Mucosa of rectum (tissue), 2 donors: ENCODE measurements at regions not wholly inside any gene's neighbourhood (a gene's known extent, or its start where the extent isn't known, plus 50 kb on each side); places are given as distances from the start of the nearest gene placed in this dataset.
"Not testable (repeated sequence)": the region's sequence is repeated elsewhere in the genome, so short reads cannot be mapped to it uniquely, and the experiment has no call there.

Source experiments
- H3K27ac ChIP-seq, 2 donors: one replicate each; pipeline ENCODE4 v1.7.0; 2013; ENCODE audit warnings: inconsistent platforms in 2 of 2, low read depth in 2 of 2, low read length in 2 of 2
- H3K27me3 ChIP-seq, 2 donors: one replicate each; pipeline ENCODE4 v1.7.0; 2013; ENCODE audit warnings: low read length in 2 of 2; ENCODE audit not compliant: control insufficient read depth in 2 of 2, insufficient read depth in 2 of 2
- H3K36me3 ChIP-seq, 2 donors: one replicate each; pipeline ENCODE4 v1.7.0; 2013; ENCODE audit warnings: low read length in 2 of 2; ENCODE audit not compliant: control insufficient read depth in 2 of 2, insufficient read depth in 2 of 2
- H3K4me1 ChIP-seq, 2 donors: one replicate each; pipeline ENCODE4 v1.7.0; 2013; ENCODE audit warnings: low read length in 2 of 2, mild to moderate bottlenecking in 1 of 2; ENCODE audit not compliant: control insufficient read depth in 2 of 2, insufficient read depth in 2 of 2
- H3K4me3 ChIP-seq, 2 donors: one replicate each; pipeline ENCODE4 v1.7.0; 2013; ENCODE audit warnings: low read length in 2 of 2
- H3K9ac ChIP-seq, 2 donors: one replicate each; pipeline ENCODE4 v1.7.0; 2013; ENCODE audit warnings: low read length in 2 of 2, low read depth in 1 of 2, mild to moderate bottlenecking in 1 of 2
- H3K9me3 ChIP-seq, 2 donors: one replicate each; pipeline ENCODE4 v1.7.0; 2013; ENCODE audit warnings: low read length in 2 of 2; ENCODE audit not compliant: control insufficient read depth in 2 of 2
- donor health status: healthy.
- donor health status: Normal muscosa, but diverticular disease.

DNA sequence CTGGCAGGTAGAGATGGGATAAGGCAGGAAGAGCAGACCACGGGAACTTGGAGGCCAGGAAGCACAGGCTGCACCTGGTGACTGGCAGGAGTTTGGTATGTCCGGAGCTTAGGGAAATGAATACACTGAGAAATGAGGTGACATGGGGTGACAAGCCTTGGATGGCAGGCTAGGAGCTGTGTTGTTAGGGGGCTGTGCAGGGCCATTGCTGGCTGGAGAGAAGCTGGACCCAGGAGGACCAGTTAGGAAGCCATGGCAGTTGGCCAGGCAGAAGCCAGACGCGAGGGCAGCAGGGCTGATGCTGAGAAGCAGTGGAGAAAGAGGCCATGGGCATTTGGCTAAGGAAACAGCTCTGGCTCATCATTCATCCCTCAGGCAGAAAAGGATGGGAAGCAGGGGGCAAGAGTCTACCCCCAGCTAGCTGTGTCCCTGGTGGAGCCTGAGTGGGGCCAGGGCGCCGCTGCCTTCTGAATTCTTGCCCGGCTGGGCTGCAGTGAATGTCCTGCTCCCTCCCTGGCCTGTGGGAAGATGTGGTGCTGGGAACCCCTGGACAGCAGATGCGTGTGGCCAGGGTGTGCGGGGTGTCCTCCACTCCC, 255.8 kb downstream of the FAM43A start:
- H3K4me3 ChIP-seq: no peak overlapping the region
- H3K9ac ChIP-seq: no peak overlapping the region
- peaks cover 3 to 6% of the 10 kb centered on the region in 2 donors for H3K4me1 ChIP-seq
- no peak overlapping the region for H3K27ac ChIP-seq
- H3K36me3 ChIP-seq: no peaks in the 10 kb centered on the region
- no peaks in the 10 kb centered on the region for H3K9me3 ChIP-seq
- H3K27me3 ChIP-seq: no peaks in the 10 kb centered on the region

DNA sequence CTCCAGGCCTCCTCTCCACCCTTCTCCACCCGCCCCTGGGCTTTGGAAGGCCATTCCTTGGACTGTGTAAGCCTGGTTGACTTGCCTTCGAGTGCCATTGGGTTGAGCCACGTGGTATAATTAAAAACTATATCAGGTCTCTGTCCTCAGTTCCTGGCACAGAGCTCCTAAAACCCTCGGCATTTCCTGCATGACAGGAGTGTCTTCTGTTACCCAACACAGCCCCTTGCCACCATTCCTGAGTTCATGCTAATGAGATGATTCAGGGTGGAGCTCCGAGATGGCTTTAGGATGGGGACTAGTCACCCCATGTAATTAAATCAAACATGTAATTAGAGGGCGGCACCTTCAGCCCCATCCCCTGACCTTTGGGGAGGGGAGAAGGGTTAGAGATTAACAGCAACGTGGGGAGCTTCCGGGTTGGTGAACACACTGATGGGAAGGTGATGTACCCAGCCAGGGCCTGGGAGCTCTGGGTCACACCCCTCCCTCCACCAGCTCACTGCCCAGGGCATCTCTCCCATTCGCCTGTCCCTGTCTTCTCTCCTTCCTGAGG, 256.4 kb downstream of the FAM43A start:
- Histone ChIP-seq H3K4me1 (peaks cover 3 to 6% of the 10 kb centered on the region in 2 donors), H3K36me3 (no peaks in the 10 kb centered on the region), H3K27ac (no peak overlapping the region), H3K9ac (no peak overlapping the region), H3K4me3 (no peak overlapping the region), H3K9me3 (no peaks in the 10 kb centered on the region), H3K27me3 (no peaks in the 10 kb centered on the region)

DNA sequence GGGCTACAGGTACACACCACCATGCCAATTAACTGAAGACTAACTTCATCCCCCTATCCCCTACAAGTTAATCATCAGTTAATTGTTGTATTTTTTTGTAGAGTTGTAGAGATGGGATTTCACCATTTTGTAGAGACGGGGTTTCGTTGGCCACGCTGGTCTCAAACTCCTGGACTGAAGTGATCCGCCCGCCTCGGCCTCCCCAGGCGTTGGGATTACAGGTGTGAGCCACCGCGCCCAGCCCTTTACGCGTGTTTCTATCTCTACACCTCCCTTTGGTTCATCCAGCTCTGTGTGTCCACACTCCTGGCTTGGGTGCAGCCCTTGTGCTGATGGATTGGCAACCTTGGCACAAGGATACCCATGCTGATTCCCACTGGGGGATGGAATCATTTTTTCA, 258.8 kb downstream of the FAM43A start:
- H3K9me3 ChIP-seq: peaks cover 0 to 4% of the 10 kb centered on the region in 2 donors
- no peak overlapping the region for H3K4me3 ChIP-seq
- no peaks in the 10 kb centered on the region for H3K36me3 ChIP-seq
- no peak overlapping the region for H3K9ac ChIP-seq
- H3K27ac ChIP-seq: no peak overlapping the region
- H3K27me3 ChIP-seq: no peaks in the 10 kb centered on the region
- H3K4me1 ChIP-seq: peaks cover 0 to 6% of the 10 kb centered on the region in 2 donors

DNA sequence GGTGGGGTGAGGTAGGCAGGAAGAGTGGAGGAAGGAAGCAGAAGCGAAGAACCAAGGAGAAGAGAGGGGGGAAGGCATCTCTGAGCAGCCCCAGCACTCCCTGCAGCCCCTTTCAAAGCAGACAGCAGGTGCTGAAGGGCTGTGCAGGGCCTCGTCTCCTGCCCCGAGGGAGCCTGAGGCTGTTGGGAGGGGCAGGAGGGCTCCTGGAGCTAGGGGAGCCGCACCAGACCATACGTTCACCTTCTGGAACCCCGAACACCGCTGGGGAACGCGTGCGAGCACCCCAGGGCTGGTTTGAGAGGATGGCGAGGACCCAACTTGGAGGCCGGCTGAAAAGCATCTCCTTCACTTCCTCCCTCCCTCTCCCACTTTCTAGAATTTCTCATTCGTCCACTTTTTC, 259.8 kb downstream of the FAM43A start:
- no peak overlapping the region for H3K9ac ChIP-seq
- H3K4me1 ChIP-seq: peaks cover 0 to 6% of the 10 kb centered on the region in 2 donors
- peaks cover 0 to 4% of the 10 kb centered on the region in 2 donors for H3K9me3 ChIP-seq
- no peak overlapping the region for H3K4me3 ChIP-seq
- no peak overlapping the region for H3K27ac ChIP-seq
- H3K36me3 ChIP-seq: no peaks in the 10 kb centered on the region
- H3K27me3 ChIP-seq: no peaks in the 10 kb centered on the region

DNA sequence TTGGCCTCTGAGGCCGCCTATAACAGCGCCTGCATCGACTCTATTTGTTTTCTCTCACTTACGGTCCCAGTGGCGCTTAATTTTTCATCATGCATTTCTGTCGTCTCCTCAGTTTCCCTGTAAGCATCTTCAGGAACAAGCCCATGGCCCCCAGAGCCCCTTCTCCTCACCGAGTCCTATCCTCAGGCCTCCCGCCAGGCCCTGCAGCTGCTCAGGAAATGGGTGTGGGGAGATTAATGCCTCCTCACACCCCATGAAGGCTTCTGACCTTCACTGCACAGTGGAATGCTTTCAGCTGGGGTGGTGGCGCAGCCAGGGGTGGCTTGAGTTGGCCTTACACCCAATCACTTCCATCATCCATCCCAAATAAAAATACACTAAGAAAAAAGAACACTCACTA, 260.4 kb downstream of the FAM43A start:
- no peak overlapping the region for H3K4me3 ChIP-seq
- no peaks in the 10 kb centered on the region for H3K36me3 ChIP-seq
- H3K27me3 ChIP-seq: no peaks in the 10 kb centered on the region
- peaks cover 0 to 6% of the 10 kb centered on the region in 2 donors for H3K4me1 ChIP-seq
- no peak overlapping the region for H3K27ac ChIP-seq
- no peak overlapping the region for H3K9ac ChIP-seq
- H3K9me3 ChIP-seq: peaks cover 0 to 4% of the 10 kb centered on the region in 2 donors

DNA sequence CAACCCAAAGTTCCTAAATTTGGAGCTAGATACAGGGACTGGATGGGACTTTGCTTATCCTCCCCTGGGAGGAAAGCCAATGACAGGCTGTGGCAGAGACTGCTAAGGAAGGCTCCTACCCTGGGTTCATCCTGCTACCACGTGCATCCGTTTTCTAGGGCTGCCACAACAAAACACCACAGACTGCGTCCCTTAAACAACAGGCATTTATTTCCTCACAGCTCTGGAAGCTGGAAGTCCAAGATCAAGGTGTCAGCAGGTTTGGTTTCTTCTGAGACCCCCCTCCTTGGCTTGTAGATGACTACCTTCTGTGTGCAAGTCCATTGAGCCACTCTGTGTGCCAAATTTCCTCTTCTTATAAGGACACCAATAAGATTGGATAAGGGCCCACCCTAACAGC, 263.9 kb downstream of the FAM43A start:
- Histone ChIP-seq H3K9ac (no peak overlapping the region), H3K27ac (no peak overlapping the region), H3K4me3 (no peak overlapping the region), H3K4me1 (no peaks in the 10 kb centered on the region), H3K27me3 (no peaks in the 10 kb centered on the region), H3K9me3 (peaks cover 0 to 4% of the 10 kb centered on the region in 2 donors), H3K36me3 (no peaks in the 10 kb centered on the region)

DNA sequence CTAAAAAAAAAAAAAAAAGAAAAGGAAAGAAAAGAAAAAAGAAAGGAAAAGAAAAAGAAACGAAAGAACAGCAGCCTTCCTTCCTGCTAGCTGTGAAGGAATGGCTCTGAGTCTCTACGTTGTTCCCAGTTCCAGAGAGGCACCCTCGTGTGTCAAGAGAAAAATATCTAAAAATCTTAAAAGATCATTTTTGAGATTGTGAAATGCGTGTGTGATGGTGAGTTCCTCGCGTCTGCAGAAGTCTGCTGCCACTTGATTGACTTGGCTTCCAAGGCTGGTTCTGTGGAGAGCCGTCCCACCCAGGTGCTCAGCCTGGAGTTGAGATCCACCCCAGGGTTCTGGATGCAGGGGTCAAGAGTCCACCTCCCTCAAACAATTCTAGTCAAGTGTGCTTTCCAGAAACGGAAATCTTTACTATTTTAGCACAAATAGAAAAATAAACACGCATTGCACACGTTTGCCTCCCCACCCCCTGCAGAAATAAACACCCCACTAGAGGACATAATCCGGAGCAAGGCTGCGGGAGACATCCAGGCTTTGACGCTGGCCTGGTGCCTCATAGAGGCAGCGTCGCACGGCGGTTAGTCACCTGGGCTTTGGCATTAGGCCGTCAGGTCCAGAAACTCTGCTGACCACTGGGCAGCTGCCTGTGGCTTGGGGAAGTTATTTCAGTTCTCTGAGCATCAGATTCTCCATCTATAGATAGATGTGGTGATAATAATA, 265.4 kb downstream of the FAM43A start:
- no peak overlapping the region for H3K9ac ChIP-seq
- no peak overlapping the region for H3K4me3 ChIP-seq
- no peaks in the 10 kb centered on the region for H3K27me3 ChIP-seq
- no peaks in the 10 kb centered on the region for H3K36me3 ChIP-seq
- H3K27ac ChIP-seq: no peak overlapping the region
- peaks cover 0 to 4% of the 10 kb centered on the region in 2 donors for H3K9me3 ChIP-seq
- no peaks in the 10 kb centered on the region for H3K4me1 ChIP-seq

DNA sequence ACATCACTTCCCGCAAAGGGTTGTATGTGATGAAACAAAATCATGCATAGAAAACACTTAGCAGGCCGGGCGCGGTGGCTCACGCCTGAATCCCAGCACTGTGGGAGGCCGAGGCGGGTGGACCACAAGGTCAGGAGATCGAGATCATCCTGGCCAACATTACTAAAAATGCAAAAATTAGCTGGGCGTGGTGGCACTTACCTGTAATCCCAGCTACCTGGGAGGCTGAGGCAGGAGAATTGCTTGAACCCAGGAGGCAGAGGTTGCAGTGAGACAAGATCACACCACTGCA, 265.9 kb downstream of the FAM43A start:
- H3K9me3 ChIP-seq, H3K27ac ChIP-seq, H3K4me1 ChIP-seq, H3K4me3 ChIP-seq, H3K9ac ChIP-seq, H3K36me3 ChIP-seq, H3K27me3 ChIP-seq: not testable (repeated sequence)

DNA sequence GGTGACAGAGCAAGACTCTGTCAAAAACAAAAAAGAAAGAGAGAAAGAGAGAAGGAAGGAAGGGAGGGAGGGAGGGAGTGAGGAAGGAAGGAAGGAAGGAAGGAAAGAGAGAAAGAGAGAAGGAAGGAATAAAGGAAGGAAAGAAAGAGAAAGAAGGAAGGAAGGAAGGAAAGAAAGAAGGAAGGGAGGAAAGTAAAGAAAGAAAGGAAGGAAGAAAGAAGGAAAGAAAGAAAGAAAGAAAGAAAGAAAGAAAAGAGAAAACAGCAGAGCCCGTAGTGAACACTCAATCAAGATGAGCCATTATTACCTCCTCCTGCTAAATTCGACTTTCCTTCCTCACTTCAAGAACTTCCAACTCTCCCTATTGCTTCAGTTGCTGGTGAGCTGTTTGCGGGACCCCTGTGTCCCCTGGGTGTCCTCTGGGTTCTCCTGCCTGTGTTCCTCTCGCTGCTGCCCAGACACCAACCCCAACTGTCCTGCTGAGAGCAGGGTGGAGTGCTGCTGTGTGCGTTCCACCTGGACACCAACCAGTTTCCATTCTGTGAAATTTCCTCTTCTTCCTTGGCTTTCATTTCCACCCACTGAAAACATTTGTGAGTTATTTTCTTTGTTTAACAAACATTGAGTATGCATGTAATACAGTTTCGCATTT, 266.4 kb downstream of the FAM43A start:
- Histone ChIP-seq H3K9me3 (peaks cover 0 to 4% of the 10 kb centered on the region in 2 donors), H3K36me3 (no peaks in the 10 kb centered on the region), H3K9ac (no peak overlapping the region), H3K4me3 (no peak overlapping the region), H3K4me1 (no peaks in the 10 kb centered on the region), H3K27me3 (no peaks in the 10 kb centered on the region), H3K27ac (no peak overlapping the region)

DNA sequence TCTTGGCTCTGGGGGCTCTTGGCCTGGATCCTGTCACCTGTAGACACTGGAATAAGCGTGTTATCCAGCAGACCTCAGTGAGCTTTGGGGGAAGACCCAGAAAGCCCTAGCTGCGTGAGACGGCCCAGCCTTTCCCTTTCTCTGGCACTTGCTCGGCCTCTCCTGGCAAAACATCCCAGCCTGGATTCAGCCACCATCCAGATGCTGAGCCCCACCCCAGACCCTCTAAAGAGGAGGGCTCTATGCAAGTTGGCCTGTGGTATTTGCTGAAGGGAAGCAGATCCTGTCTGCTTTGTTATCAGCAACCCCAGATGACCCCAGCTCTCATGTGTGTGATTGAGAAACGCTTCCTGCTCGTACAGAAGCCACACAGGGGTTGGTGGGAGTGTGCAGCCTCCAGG, 267.2 kb downstream of the FAM43A start:
- Histone ChIP-seq H3K36me3 (no peaks in the 10 kb centered on the region), H3K4me1 (no peaks in the 10 kb centered on the region), H3K27ac (no peak overlapping the region), H3K4me3 (no peak overlapping the region), H3K27me3 (no peaks in the 10 kb centered on the region), H3K9me3 (no peaks in the 10 kb centered on the region), H3K9ac (no peak overlapping the region)
